ENCODE measurements at regions not wholly inside any gene's neighbourhood (a gene's known extent, or its start where the extent isn't known, plus 50 kb on each side); places are given as distances from the start of the nearest gene placed in this dataset.

GRCh38 chr6:55696501-55696900 lies 117.5 kb upstream of the HMGCLL1 start:
- DNase-seq = no peak

- DNase-seq = no peak
Measured at GRCh38 chr6:55696041-55696440, 117.0 kb upstream of the HMGCLL1 start.

- no peak for DNase-seq
Measured at GRCh38 chr6:55694759-55695158, 115.8 kb upstream of the HMGCLL1 start.

GRCh38 chr6:55694148-55694547 lies 115.2 kb upstream of the HMGCLL1 start:
- no peak for DNase-seq

GRCh38 chr6:55679503-55679902 lies 100.5 kb upstream of the HMGCLL1 start:
- DNase-seq = no peak

GRCh38 chr6:55678330-55679224 lies 99.6 kb upstream of the HMGCLL1 start:
- DNase-seq = no peak

GRCh38 chr6:55676736-55677135 lies 97.7 kb upstream of the HMGCLL1 start:
- no peak for DNase-seq

- no peak for DNase-seq
Measured at GRCh38 chr6:55675941-55676340, 96.9 kb upstream of the HMGCLL1 start.

- DNase-seq = no peak
Measured at GRCh38 chr6:55674672-55675071, 95.7 kb upstream of the HMGCLL1 start.

GRCh38 chr6:55670850-55671413 lies 91.9 kb upstream of the HMGCLL1 start:
- DNase-seq = no peak

GRCh38 chr6:55669028-55669427 lies 90.0 kb upstream of the HMGCLL1 start:
- DNase-seq = no peak

GRCh38 chr6:55668591-55668990 lies 89.6 kb upstream of the HMGCLL1 start:
- DNase-seq = no peak

- DNase-seq = no peak
Measured at GRCh38 chr6:55667341-55667740, 88.3 kb upstream of the HMGCLL1 start.

GRCh38 chr6:55666606-55667225 lies 87.7 kb upstream of the HMGCLL1 start:
- DNase-seq = no peak

GRCh38 chr6:55666037-55666436 lies 87.0 kb upstream of the HMGCLL1 start:
- DNase-seq = no peak

GRCh38 chr6:55664591-55665587 lies 85.9 kb upstream of the HMGCLL1 start:
- no peak for DNase-seq

- DNase-seq = no peak
Measured at GRCh38 chr6:55663914-55664313, 84.9 kb upstream of the HMGCLL1 start.

- DNase-seq = no peak
Measured at GRCh38 chr6:55659304-55659703, 80.3 kb upstream of the HMGCLL1 start.

- no peak for DNase-seq
Measured at GRCh38 chr6:55654445-55654844, 75.5 kb upstream of the HMGCLL1 start.

GRCh38 chr6:55652429-55652828 lies 73.4 kb upstream of the HMGCLL1 start:
- no peak for DNase-seq

- DNase-seq = no peak
Measured at GRCh38 chr6:55651015-55651414, 72.0 kb upstream of the HMGCLL1 start.

- DNase-seq = no peak
Measured at GRCh38 chr6:55643861-55644260, 64.9 kb upstream of the HMGCLL1 start.

- no peak for DNase-seq
Measured at GRCh38 chr6:55642366-55642765, 63.4 kb upstream of the HMGCLL1 start.

Data from DMS53 (cell line).